ENCODE measurements at regions not wholly inside any gene's neighbourhood (a gene's known extent, or its start where the extent isn't known, plus 50 kb on each side); places are given as distances from the start of the nearest gene placed in this dataset.

- TF ChIP-seq ZNF274 (IDR thresholded peaks at IDR 0.05; ENCODE audit: low read depth, low read length) (no peak), SUZ12 (IDR thresholded peaks at IDR 0.05; ENCODE audit: extremely low read depth, insufficient read depth, insufficient read length) (no peak)
These were observed 1918.2 kb upstream of the PIK3C3 start for GRCh38 chr18:40036861-40037260.

Data from NT2/D1 (cell line).